ENCODE measurements at regions not wholly inside any gene's neighbourhood (a gene's known extent, or its start where the extent isn't known, plus 50 kb on each side); places are given as distances from the start of the nearest gene placed in this dataset.

DNA sequence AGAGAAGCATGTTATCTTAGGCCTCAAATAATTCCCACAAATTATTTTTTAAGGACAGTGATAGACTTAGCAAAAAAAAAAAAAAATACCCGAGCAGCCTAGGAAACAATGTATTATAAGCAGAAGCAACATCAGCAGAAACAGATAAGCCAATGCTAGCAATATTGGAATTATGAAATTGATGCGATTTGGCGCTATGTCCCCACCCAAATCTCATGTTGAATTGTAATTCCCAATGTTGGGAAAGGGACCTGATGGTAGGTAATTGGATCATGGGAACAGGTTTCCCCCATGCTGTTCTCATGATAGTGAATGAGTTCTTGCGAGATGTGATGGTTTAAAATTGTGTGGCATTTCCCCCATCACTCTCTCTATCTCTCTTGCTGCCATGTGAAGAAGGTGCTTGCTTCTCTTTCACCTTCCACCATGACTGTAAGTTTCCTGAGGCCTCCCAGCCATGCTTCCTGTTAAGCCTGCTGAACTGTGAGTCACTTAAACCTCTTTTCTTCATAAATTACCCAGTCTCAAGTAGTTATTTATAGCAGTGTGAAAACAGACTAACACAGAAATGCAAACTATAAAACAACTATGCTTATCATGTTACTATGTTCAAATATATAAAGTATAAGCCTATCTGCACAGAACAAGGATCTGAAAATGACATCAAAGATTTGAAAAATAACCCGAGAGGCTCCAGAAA, 75.6 kb upstream of the HIVEP3 start:
- no peak overlapping the region for H3K27ac Mint-ChIP-seq
- WGBS (ENCODE audit: insufficient coverage): no CpG with 5 or more reads among the region's 5 CpGs
- intact Hi-C loops (cut with micrococcal nuclease): no loop called here
- H3K79me2 ChIP-seq (ENCODE audit: insufficient read depth, low read length): no peaks in the 10 kb centered on the region
- no peaks in the 10 kb centered on the region for H3K9me3 ChIP-seq (replicated peaks in 1 of 2; ENCODE audit: control insufficient read depth in 1 of 2, insufficient read depth in 1 of 2, low read length in 2 of 2)
- H3K9me3 Mint-ChIP-seq: peaks cover 1 to 9% (median 2%) of the 10 kb centered on the region in 7 donors
- no peak overlapping the region for H3K4me2 ChIP-seq (replicated peaks; ENCODE audit: extremely low read depth, low read length, poor library complexity, severe bottlenecking)
- TF ChIP-seq, protein P1, sequence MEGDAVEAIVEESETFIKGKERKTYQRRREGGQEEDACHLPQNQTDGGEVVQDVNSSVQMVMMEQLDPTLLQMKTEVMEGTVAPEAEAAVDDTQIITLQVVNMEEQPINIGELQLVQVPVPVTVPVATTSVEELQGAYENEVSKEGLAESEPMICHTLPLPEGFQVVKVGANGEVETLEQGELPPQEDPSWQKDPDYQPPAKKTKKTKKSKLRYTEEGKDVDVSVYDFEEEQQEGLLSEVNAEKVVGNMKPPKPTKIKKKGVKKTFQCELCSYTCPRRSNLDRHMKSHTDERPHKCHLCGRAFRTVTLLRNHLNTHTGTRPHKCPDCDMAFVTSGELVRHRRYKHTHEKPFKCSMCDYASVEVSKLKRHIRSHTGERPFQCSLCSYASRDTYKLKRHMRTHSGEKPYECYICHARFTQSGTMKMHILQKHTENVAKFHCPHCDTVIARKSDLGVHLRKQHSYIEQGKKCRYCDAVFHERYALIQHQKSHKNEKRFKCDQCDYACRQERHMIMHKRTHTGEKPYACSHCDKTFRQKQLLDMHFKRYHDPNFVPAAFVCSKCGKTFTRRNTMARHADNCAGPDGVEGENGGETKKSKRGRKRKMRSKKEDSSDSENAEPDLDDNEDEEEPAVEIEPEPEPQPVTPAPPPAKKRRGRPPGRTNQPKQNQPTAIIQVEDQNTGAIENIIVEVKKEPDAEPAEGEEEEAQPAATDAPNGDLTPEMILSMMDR (IDR thresholded peaks at IDR 0.05): no peak
- no peaks in the 10 kb centered on the region for H4K20me1 ChIP-seq (ENCODE audit: insufficient read depth, low read length)
- peaks cover 0 to 3% (median 1%) of the 10 kb centered on the region in 3 donors for H3K27me3 Mint-ChIP-seq (ENCODE audit: low read depth in 3 of 3)
- H3K27me3 ChIP-seq (ENCODE audit: control insufficient read depth in 2 of 2, insufficient read depth in 2 of 2, low read length in 2 of 2): no peaks in the 10 kb centered on the region
- H3K4me1 Mint-ChIP-seq: peaks cover 6% of the 10 kb centered on the region
- no peaks in the 10 kb centered on the region for H3K36me3 Mint-ChIP-seq
- H3K4me3 ChIP-seq (replicated peaks in 1 of 3; ENCODE audit: low read depth in 2 of 3, low read length in 3 of 3): no peak overlapping the region
- H3K4me3 Mint-ChIP-seq: no peak overlapping the region
- H3K9ac ChIP-seq (ENCODE audit: insufficient read depth, low read length, poor library complexity, severe bottlenecking): no peak overlapping the region
- no peaks in the 10 kb centered on the region for H3K4me1 ChIP-seq (ENCODE audit: control insufficient read depth in 1 of 2, insufficient read depth in 2 of 2, low read length in 2 of 2)
- no peaks in the 10 kb centered on the region for H3K36me3 ChIP-seq (replicated peaks in 1 of 2; ENCODE audit: control insufficient read depth in 1 of 2, insufficient read depth in 2 of 2, low read length in 2 of 2)
- no peak for DNase-seq
- H3K27ac ChIP-seq (ENCODE audit: low read depth in 1 of 2, low read length in 2 of 2): no peak overlapping the region
- H2AFZ ChIP-seq (ENCODE audit: insufficient read depth, low read depth, low read length, poor library complexity, severe bottlenecking): no peak overlapping the region

DNA sequence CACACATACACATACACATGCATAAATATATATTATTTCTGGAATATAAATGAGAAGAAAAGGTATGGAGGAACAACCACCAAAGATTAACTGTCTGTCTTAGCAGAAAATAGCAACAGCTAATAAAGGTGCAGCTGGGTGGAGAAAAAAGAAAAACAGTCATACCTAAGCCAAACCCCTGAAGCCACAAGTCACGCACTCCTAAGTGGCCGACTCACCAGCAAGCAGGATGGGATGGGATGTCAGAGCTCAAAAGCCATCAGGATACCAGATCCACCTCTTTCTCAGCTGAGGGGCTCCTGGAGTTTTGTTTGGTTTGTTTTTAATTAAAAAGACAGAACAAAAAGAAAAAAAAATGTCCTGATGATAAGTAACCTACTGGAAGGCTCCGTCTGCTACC, 64.7 kb upstream of the HIVEP3 start:
- H3K27ac ChIP-seq (ENCODE audit: low read depth in 1 of 2, low read length in 2 of 2): no peak overlapping the region
- no CpG with 5 or more reads among the region's 3 CpGs for WGBS (ENCODE audit: insufficient coverage)
- no peak overlapping the region for H2AFZ ChIP-seq (ENCODE audit: insufficient read depth, low read depth, low read length, poor library complexity, severe bottlenecking)
- no peak for DNase-seq
- Mint-ChIP-seq H3K27me3 (ENCODE audit: low read depth in 3 of 3) (peaks cover 0 to 1% (median 0%) of the 10 kb centered on the region in 3 donors), H3K27ac (no peak overlapping the region), H3K9me3 (peaks cover 0 to 7% (median 0%) of the 10 kb centered on the region in 7 donors), H3K4me3 (no peak overlapping the region), H3K36me3 (no peaks in the 10 kb centered on the region), H3K4me1 (peaks cover 8% of the 10 kb centered on the region)
- H3K36me3 ChIP-seq (replicated peaks in 1 of 2; ENCODE audit: control insufficient read depth in 1 of 2, insufficient read depth in 2 of 2, low read length in 2 of 2): no peaks in the 10 kb centered on the region
- H3K79me2 ChIP-seq (ENCODE audit: insufficient read depth, low read length): no peaks in the 10 kb centered on the region
- TF ChIP-seq, protein P1 (IDR thresholded peaks at IDR 0.05): no peak
- H4K20me1 ChIP-seq (ENCODE audit: insufficient read depth, low read length): no peaks in the 10 kb centered on the region
- intact Hi-C loops (cut with micrococcal nuclease): no loop called here
- H3K4me2 ChIP-seq (replicated peaks; ENCODE audit: extremely low read depth, low read length, poor library complexity, severe bottlenecking): no peak overlapping the region
- H3K9ac ChIP-seq (ENCODE audit: insufficient read depth, low read length, poor library complexity, severe bottlenecking): no peak overlapping the region
- H3K9me3 ChIP-seq (replicated peaks in 1 of 2; ENCODE audit: control insufficient read depth in 1 of 2, insufficient read depth in 1 of 2, low read length in 2 of 2): no peaks in the 10 kb centered on the region
- no peaks in the 10 kb centered on the region for H3K27me3 ChIP-seq (ENCODE audit: control insufficient read depth in 2 of 2, insufficient read depth in 2 of 2, low read length in 2 of 2)
- no peak overlapping the region for H3K4me3 ChIP-seq (replicated peaks in 1 of 3; ENCODE audit: low read depth in 2 of 3, low read length in 3 of 3)
- no peaks in the 10 kb centered on the region for H3K4me1 ChIP-seq (ENCODE audit: control insufficient read depth in 1 of 2, insufficient read depth in 2 of 2, low read length in 2 of 2)

All from CD14-positive monocyte (primary cell).